ENCODE measurements at regions not wholly inside any gene's neighbourhood (a gene's known extent, or its start where the extent isn't known, plus 50 kb on each side); places are given as distances from the start of the nearest gene placed in this dataset.
"Not testable (repeated sequence)": the region's sequence is repeated elsewhere in the genome, so short reads cannot be mapped to it uniquely, and the experiment has no call there.

DNA sequence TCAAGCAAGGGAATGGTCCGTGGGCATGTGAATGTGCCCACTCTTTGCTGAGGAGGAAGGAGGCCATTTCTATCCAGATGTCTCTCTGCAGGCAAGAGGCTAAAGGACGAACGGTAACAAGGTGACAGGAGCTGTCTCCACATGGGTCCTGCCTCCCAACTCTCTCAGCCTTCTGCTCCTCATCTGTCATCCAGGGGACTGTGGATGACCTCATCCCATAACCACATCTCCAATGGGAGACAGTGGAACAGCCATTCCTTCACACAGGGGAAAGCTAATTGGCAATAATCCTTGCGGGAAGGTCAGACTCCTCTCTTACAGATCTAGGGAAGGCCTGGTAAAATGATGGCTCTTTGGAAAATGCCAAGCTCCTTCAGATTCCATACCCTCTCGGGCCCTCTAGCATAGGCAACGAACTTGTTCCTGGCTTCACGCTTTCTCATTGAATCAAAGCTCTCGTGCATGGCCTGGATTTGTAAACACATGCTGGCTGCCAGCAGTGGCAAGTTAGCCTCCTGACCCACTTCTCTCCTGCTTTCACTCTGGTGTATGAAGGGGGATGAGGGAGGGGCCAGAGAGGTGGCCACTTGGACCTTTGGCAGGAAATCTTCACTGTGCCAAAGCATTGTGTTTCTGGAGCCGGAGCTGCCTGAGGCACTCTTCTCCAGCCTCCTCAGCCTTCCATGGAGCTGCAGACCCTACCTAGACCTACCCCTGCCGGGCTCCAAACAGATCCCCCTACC lies 94.5 kb upstream of the FAM72C start:
- POLR2A ChIA-PET; H3K4me3 ChIP-seq (ENCODE audit: low read depth, low read length); CTCF ChIA-PET; H3K36me3 ChIP-seq (ENCODE audit: control insufficient read depth, insufficient read depth, low read length); DNase-seq (ENCODE audit: low read depth); H3K27me3 ChIP-seq (ENCODE audit: control insufficient read depth, insufficient read depth, low read length): not testable (repeated sequence)

DNA sequence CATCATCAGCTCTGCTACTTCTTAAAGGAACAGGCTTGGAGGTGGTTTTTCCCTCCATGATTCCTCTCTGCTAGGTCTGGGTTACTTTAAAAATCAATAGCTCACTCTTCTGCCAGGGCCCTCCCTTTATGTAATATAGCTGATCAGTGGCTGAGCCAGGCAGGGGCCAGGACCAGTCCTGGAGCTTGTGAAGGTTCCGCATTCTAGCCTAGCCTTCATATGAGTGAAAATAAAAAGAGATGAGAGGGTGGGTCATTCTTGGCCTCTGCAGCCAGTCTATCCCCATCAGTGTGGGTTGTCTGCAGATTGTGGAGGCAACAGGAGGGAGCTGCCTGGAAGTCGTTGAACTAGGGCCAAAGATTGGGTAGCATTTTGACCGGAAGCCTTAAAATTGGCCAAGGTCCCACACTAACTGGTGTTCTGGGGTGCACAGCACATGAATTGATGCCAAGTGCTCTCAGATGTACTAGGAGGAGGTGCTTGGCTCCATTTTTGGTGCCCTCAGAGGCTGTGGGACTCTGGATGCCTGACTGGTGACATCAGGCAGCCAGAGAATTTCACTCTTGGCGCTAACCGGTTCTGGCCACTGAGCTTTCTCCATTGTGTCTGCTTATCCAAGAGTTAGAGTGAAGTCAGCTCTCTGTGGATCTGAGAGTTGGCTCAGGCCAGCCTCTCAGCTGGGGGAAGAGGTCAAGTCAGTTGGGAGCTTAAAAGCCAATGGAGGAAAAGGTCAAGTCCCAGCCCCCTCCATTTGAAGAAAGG lies 93.7 kb upstream of the FAM72C start:
- H3K4me3 ChIP-seq (ENCODE audit: low read depth, low read length); H3K36me3 ChIP-seq (ENCODE audit: control insufficient read depth, insufficient read depth, low read length); DNase-seq (ENCODE audit: low read depth); H3K27me3 ChIP-seq (ENCODE audit: control insufficient read depth, insufficient read depth, low read length); CTCF ChIA-PET; POLR2A ChIA-PET: not testable (repeated sequence)

DNA sequence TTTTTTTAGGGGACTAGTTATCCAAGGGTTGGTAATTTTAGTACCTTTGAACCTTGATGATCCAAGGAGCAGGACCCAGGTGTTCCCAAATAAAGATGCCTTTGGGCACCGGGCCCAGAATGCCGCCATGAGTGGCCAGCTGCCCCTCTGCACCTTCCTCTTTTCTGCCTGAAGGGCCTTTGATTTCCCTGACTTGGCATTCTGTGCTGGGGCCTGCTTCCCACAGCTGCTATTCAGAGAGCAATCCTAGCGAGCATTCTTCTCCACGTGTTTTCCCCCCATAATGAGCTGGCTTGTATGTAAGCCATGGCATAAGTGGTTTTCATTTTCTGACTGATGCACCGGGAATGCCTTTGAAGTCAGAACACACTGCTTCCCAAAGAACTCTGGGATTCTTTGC lies 77.6 kb upstream of the FAM72C start:
- POLR2A ChIA-PET; CTCF ChIA-PET; H3K36me3 ChIP-seq (ENCODE audit: control insufficient read depth, insufficient read depth, low read length); H3K27me3 ChIP-seq (ENCODE audit: control insufficient read depth, insufficient read depth, low read length); DNase-seq (ENCODE audit: low read depth); H3K4me3 ChIP-seq (ENCODE audit: low read depth, low read length): not testable (repeated sequence)

DNA sequence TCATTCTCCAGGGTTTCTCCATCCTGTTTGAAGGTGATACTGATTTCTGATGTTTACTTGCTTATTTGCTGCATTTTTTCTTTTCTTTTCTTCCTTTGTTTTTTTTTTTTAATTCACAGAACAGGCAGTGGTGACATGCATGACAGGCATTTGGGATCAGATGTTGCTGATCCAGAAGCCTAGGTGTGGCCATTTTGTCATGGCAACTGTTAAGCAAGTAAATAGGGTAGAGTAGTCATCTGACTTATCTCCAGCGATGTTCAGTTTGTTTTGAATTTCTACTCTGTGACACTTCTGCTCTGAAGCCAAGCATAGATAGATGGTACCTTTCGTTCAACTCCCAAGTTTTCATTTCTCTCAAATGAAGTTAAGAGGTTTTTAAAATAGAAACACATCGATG lies 74.9 kb upstream of the FAM72C start:
- POLR2A ChIA-PET; H3K36me3 ChIP-seq (ENCODE audit: control insufficient read depth, insufficient read depth, low read length); DNase-seq (ENCODE audit: low read depth); H3K4me3 ChIP-seq (ENCODE audit: low read depth, low read length); CTCF ChIA-PET; H3K27me3 ChIP-seq (ENCODE audit: control insufficient read depth, insufficient read depth, low read length): not testable (repeated sequence)

DNA sequence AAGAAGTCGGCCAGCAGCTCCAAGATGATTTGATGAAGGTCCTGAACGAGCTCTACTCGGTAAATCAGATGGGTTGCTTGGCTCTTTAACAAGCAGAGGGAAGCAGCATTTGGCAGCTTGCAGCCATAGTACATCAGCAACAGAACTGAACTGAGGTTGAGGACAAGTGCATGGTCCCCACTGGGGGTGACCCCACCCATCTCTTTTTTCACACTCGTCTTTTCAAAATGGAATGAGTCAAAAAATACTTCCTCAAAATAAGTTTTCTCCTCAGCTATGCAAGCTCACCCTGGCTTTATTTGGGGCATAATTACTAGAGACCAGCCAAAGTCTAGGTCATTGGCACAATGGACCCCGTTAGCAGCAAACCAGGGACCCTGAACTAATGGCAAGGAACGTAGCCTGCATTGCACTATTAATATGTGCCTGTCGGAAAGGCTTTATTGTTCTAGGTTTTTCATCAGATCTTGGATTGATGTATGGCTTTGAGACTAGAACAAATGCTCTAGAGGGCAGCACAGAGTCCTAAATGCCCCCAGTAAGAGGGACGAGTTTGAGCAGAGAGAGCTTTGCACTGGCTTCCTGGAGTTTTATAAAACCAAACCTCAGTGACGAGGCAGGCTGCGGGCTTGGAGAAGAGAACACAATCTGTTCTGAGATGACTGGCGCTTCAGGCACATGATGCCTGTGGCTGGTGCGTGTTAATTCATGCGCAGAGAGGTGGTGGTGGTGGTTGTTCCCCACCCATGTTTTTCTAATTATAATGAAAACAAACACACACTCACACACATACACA lies 74.2 kb upstream of the FAM72C start:
- H3K27me3 ChIP-seq (ENCODE audit: control insufficient read depth, insufficient read depth, low read length); H3K4me3 ChIP-seq (ENCODE audit: low read depth, low read length); H3K36me3 ChIP-seq (ENCODE audit: control insufficient read depth, insufficient read depth, low read length); CTCF ChIA-PET; DNase-seq (ENCODE audit: low read depth); POLR2A ChIA-PET: not testable (repeated sequence)
- TF ChIP-seq, protein P1, sequence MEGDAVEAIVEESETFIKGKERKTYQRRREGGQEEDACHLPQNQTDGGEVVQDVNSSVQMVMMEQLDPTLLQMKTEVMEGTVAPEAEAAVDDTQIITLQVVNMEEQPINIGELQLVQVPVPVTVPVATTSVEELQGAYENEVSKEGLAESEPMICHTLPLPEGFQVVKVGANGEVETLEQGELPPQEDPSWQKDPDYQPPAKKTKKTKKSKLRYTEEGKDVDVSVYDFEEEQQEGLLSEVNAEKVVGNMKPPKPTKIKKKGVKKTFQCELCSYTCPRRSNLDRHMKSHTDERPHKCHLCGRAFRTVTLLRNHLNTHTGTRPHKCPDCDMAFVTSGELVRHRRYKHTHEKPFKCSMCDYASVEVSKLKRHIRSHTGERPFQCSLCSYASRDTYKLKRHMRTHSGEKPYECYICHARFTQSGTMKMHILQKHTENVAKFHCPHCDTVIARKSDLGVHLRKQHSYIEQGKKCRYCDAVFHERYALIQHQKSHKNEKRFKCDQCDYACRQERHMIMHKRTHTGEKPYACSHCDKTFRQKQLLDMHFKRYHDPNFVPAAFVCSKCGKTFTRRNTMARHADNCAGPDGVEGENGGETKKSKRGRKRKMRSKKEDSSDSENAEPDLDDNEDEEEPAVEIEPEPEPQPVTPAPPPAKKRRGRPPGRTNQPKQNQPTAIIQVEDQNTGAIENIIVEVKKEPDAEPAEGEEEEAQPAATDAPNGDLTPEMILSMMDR (IDR thresholded peaks at IDR 0.05; ENCODE audit: insufficient read depth, low read depth, low read length) = 0 out of 2 replicates have a peak, but pooled peaks have one; percentile 10

DNA sequence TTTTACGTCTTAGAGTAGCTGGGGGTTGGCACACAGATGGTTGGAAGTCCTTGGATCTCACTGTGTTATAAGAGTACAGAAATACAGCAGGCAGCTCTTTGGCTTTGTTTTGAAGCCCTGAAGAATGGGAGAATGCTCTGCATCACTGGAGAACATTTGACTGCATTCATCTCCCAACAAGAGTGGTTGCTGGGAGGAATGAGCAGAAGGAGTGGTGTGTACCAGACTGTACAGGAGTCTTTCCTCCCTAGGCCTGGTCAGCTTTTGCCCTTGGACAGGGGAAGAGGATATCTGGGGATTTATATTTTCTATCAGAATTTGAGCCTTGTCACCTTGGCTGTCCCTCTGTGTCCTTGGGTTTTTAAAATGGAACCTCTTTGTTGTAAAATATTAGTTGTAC lies 70.5 kb upstream of the FAM72C start:
- H3K4me3 ChIP-seq (ENCODE audit: low read depth, low read length); DNase-seq (ENCODE audit: low read depth); H3K36me3 ChIP-seq (ENCODE audit: control insufficient read depth, insufficient read depth, low read length); H3K27me3 ChIP-seq (ENCODE audit: control insufficient read depth, insufficient read depth, low read length); CTCF ChIA-PET; POLR2A ChIA-PET: not testable (repeated sequence)

DNA sequence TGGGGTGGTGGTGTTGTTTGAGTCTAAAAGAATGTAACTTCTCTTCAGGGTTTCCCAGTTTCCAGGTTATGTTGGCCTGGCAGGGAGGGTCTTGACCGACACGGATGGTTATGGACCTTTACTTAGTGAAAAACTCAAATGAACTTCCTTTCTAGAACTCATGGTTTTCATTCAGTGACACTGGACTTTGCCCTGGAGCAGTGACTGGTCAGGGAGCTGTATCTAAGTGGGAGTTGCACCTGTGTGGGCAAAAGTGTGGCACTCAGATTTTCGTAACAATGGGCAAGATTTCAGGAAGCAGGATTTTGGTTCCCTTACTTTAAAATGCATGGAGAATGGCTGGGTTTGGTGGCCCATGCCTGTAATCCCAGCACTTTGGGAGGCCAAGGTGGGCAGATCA lies 68.5 kb upstream of the FAM72C start:
- H3K36me3 ChIP-seq (ENCODE audit: control insufficient read depth, insufficient read depth, low read length); H3K4me3 ChIP-seq (ENCODE audit: low read depth, low read length); DNase-seq (ENCODE audit: low read depth); CTCF ChIA-PET; H3K27me3 ChIP-seq (ENCODE audit: control insufficient read depth, insufficient read depth, low read length); POLR2A ChIA-PET: not testable (repeated sequence)

DNA sequence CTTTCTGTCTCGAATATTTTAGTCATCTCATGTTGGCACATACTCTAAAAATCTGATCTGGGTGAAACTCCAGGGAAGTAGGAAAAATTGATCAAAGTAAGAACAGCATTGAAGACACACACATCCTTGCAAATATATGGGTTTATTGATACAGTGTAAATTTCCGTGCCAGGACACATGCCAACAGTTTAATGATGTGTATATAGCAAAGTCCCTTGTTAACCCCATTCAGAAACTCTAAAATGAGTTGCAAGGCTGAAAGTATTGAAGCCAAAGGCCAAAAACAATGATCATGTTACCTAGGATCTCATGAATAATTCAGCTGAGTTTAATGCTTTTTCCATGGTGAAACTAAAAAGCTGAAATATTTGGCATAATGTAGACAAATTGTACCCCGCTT lies 62.3 kb upstream of the FAM72C start:
- H3K4me3 ChIP-seq (ENCODE audit: low read depth, low read length); H3K27me3 ChIP-seq (ENCODE audit: control insufficient read depth, insufficient read depth, low read length); DNase-seq (ENCODE audit: low read depth); H3K36me3 ChIP-seq (ENCODE audit: control insufficient read depth, insufficient read depth, low read length); POLR2A ChIA-PET; CTCF ChIA-PET: not testable (repeated sequence)

DNA sequence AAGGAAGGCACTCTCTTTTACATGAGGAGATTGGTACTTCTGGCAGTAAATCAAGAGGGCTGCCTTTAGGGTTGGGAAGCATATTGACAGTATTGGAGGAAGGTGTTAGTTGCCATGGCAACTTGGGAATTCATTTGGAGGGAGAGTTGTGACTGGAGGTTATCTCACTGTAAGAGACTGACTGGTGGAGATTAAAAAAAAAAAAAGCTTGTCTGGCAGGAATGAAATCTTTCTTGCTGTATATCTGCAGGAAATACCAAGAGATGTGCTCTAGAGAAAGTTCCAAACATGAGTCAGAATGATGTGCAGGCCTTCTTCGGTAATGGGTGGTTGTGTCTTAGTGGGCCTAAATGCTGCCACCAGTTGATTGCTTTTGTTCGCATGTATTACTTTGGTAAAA lies 59.8 kb upstream of the FAM72C start:
- H3K27me3 ChIP-seq (ENCODE audit: control insufficient read depth, insufficient read depth, low read length); H3K36me3 ChIP-seq (ENCODE audit: control insufficient read depth, insufficient read depth, low read length); H3K4me3 ChIP-seq (ENCODE audit: low read depth, low read length); POLR2A ChIA-PET; DNase-seq (ENCODE audit: low read depth); CTCF ChIA-PET: not testable (repeated sequence)

DNA sequence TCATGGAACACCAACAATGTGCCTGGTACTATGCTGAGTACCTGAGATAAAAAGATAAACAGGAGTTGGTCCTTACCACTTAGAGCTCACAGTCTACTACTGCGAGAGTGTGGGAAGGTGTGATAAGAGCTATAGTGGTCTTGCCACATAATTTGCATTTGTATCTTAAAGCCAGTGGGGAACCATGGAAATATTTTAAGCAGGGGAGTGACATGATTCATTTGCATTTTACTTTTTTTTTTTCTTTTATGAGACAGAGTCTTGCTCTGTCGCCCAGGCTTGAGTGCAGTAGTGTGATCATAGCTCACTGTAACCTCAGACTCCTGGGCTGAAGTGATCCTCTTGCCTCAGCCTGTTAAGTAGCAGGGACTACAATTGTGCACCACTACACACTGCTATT lies 54.2 kb upstream of the FAM72C start:
- POLR2A ChIA-PET; H3K4me3 ChIP-seq (ENCODE audit: low read depth, low read length); CTCF ChIA-PET; H3K27me3 ChIP-seq (ENCODE audit: control insufficient read depth, insufficient read depth, low read length); H3K36me3 ChIP-seq (ENCODE audit: control insufficient read depth, insufficient read depth, low read length); DNase-seq (ENCODE audit: low read depth): not testable (repeated sequence)

DNA sequence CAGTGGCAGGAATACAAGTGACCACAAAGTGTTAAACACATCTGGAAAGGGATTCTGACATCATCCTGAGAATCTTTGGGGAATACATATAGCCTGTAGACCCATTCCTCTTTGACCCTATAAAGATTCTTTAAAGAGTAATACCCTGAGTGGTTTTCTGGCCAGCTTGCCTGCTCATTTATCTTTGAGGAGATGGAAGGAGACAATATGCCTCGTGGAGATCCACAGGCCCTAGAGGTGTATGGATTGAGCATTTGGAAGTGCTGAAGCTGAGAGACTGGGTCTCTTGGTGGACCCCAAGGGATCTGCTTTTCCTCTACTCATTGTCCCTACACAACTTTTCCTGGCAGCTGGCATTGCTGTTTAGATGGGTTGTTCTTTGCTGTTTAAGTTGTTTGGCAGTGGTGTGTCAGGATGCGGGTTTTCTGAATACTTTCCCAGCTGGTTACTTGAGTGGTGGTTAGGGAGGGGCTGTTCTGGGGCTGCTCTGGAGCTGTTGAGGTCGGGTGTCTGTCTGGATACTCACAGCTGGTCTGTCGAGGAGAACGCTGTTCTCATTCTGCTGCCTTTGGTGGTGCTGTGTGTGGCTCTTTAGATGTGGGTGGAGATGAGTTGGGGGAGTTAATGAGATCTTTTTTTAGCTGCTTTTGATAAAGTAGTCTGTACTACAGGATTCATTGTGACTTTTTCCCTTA lies 50.1 kb upstream of the FAM72C start:
- H3K36me3 ChIP-seq (ENCODE audit: control insufficient read depth, insufficient read depth, low read length); H3K27me3 ChIP-seq (ENCODE audit: control insufficient read depth, insufficient read depth, low read length); H3K4me3 ChIP-seq (ENCODE audit: low read depth, low read length); POLR2A ChIA-PET; CTCF ChIA-PET; DNase-seq (ENCODE audit: low read depth): not testable (repeated sequence)
